HG03095 (cell line): ENCODE measurements at regions not wholly inside any gene's neighbourhood (a gene's known extent, or its start where the extent isn't known, plus 50 kb on each side); places are given as distances from the start of the nearest gene placed in this dataset.
"Not testable (repeated sequence)": the region's sequence is repeated elsewhere in the genome, so short reads cannot be mapped to it uniquely, and the experiment has no call there.

Experiments used
- ATAC-seq: cut with Tn5 transposase; IDR thresholded peaks from one replicate; pipeline ENCODE4 v1.9.1; 2021; ENCODE audit warnings: moderate library complexity; ENCODE audit not compliant: unreplicated experiment

DNA sequence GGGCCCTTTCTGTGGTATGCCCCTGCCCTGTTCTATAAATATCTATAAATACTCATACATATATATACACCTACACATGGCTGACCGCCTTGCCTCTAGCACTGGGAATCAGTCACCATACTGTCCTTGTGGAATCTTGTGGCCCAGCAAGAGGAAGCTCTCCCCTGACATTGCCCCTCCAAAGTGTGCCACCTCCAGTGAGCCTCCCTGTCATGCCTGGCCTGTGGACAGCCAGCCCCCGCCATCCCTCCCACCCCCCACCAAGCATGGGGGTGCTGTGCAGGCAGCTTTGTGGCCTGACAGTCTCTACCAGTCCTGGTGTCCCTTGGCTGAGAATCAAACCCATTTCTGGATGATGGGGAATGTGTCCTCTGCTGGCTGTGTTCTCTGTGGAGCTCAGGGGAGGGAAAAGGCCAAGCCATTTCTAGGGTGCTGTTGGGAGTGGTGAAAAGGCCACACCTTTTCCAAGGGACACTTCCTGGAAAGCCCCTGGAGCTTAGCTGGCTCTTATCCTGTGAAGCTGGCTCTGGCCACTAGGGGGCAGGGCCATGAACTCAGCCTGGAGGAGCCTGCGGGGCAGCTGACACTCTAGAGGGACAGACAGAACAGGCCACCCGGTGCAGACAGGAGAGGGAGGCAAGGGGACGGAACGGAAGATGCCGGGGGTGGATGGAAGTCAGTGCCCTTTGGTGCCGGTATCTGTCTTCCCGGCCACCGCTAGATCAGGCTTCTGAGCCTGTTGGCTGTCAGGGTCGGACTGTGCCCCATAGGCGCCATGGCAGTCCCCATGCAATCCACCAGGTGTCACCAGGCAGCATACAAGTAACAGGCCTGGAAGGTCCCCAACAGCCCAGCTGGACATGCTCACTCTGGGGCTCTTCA, 167.2 kb downstream of the TBC1D2B start:
- ATAC-seq: peak; percentile 60

GRCh38 chr15:77909182-77909940, 168.2 kb downstream of the TBC1D2B start:
- no peak for ATAC-seq

- ATAC-seq: not testable (repeated sequence)
These were observed 168.8 kb downstream of the TBC1D2B start for GRCh38 chr15:77908752-77909111.

DNA sequence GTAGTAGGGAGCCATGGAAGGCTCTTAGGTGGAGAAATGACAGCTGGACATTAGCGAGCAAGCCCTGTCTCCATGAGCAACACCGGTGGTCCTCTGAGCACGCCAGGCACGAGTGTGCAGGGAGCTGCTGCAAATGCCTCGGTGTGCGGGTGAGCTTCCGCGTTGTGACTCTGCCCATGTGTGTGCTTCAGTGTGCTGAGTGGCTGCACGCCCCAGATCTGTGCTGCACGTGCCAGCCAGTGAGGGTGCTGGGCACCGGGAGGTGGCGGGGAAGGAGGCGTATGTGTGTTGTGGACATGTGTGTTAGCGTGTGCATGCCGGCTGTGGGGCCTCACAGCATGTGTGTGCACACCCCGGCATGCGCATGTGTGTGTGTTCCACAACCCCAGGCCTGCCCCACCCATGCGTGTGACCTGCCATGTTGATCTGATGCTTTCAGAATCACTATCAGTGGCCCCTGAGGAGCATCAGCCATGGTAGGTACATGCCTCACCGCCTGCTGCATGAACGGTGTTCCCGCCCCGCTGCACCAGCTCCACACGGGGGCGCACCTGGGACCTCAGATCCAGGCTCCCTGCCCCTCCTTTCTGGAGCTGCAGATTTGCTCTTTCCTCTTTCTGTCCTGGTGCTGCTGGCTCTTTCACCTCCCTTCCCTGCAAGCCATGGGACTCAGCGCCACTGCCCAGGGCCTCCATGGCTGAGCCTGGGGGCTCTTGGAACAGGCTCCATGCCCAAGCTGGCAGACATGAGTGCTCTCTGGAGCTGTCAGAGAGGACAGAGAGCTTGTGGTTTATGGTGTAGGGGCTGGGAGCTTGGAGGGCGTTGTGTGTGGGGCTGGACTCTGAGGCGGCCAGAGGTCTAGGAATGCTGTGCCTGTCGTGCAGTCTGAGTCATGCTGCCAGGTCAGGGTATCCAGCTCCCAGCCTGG, 169.4 kb downstream of the TBC1D2B start:
- ATAC-seq: no peak

GRCh38 chr15:77906062-77906990, 171.2 kb downstream of the TBC1D2B start:
- not testable (repeated sequence) for ATAC-seq

- ATAC-seq: no peak
These were observed 172.1 kb downstream of the TBC1D2B start for GRCh38 chr15:77905301-77905920.

- no peak for ATAC-seq
These were observed 172.6 kb downstream of the TBC1D2B start for GRCh38 chr15:77904901-77905300.

DNA sequence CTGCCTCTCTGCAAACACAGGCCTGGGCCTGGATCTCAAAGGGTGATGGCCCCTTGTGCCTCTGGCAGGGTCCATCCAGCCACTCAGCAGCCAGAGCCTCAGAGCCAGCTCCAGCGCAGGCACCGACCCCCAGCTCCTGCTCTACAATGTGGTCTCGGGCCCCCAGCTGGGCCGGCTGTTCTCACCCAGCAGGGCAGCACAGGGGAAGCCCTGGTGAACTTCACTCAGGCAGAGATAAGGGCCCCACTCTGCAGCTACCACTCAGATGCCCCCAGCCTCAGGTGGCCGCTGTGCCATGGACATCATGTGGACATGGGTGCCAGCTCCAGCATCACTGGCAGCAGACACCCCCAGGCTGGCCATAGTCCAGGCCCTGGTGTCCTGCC, 173.1 kb downstream of the TBC1D2B start:
- ATAC-seq: no peak

DNA sequence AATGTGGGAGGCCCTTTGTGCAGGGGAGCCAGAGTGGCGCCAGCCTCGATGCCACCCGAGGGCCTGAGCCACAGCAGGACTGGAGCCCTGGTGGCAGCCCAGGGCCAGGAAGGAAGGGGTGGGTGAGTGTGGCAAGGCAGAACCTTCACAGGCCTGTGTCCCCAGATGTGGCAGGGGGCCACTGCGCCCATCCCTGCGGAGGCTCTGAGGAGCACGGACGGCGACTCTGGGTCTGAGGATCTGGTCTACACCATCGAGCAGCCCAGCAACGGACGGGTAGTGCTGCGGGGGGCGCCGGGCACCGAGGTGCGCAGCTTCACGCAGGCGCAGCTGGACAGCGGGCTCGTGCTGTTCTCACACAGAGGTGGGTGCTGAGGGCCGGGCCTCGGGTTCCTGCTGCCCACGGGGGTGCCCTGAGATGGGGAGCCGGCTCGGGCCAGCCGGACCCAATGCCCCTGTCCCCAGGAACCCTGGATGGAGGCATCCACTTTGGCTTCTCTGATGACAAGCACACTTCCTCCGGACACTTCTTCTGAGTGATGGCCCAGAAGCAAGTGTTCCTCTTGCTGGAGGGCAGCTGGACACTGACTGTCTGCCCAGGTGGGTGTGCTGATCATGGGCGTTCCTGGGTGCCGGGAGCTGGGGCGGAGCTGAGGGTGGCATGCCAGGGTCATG, 173.6 kb downstream of the TBC1D2B start:
- not testable (repeated sequence) for ATAC-seq

DNA sequence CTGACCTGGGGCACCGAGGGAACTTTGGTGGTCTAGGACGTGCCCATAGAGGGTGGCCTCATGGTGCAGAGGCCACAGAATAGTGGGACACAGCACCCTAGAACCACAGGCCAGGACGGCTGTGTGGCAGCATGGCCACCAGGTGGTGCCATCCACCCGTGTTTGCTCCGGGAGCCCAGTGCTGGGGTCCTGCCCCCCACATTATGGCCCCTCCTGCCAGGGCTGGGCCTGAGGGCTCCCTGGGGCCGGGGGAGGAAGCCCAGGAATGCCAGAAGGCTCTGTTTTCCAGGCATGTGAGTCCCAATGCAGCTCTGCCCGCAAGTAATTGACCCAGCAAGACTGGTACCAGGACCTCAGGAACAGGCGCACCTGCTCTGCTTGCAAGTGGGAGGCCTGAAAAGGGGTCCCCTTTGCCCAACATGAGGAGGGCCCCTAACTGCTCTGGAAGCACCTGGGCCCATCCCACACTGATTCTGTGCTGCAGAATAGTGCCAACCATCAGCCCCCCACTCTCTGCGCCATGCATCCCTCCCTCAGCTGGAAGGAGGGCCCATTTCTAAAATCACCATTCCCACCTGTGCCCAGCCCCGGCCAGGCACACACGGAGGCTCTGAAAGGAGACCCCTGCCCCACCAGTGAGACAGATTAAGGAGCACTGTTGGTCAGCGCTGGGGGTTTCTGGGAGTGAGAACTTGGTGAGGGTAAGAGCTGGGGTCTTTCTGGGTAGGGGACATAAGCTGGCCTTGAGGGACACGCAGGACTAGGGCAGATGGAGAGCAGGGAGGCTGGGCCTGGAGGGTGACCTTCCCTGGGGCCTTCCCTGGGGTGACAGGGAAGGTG, 174.4 kb downstream of the TBC1D2B start:
- ATAC-seq: not testable (repeated sequence)

DNA sequence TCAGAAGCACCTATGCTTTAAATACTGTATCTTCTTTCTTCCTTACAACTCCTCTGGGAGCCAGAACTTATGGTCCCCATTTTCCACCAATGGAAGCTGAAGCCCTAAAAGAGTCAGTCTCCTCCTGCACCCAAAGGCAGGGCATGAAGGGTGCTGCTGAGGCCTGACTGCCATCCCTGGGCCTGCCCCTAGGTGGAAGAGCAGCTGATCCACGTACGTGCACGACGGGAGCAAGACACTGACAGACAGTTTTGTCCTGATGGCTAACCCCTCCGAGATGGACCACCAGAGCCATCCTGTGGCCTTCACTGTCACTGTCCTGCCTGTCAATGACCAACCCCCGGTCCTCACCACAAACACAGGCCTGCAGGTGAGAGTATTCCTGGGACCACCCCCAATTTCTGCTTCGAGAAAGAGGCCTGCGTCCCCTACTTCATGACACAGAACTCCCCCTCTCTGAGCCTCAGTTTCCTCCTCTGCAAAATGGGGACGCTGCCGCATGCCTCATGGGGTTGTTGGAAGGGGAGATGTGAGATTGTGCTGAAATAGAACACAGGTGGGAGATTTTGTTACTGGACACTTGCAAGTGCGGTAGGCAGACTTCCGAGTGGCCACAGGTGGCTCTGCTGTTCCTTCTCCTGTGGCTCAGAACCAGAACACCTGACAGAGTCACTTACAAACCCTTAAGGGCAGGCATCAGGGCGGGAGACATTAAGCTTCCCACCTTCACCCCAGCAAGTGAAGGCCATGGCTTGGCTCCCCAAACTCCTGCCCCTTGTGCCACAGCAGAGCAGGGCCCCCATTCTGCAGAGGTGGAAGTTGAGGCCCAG, 175.4 kb downstream of the TBC1D2B start:
- ATAC-seq: no peak

DNA sequence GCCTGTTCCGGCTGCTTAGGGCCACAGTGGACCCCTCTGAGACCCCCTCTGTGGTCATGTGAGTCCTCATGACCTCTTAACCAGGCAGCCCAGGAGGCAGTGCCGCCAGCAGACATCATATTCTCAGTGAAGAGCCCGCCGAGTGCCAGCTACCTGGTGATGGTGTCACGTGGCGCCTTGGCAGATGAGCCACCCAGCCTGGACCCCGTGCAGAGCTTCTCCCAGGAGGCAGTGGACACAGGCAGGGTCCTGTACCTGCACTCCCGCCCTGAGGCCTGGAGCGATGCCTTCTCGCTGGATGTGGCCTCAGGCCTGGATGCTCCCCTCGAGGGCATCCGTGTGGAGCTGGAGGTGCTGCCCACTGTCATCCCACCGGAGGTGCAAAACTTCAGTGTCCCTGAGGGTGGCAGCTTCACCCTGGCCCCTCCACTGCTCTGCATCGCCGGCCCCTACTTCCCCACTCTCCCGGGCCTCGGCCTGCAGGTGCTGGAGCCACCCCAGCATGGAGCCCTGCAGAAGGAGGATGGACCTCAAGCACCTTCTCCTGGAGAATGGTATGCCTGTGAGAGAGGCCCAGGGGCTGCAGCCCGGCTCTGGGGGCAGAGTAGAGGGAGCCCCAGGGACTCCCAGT, 176.1 kb downstream of the TBC1D2B start:
- ATAC-seq: no peak

GRCh38 chr15:77900331-77900963, 177.1 kb downstream of the TBC1D2B start:
- ATAC-seq: not testable (repeated sequence)

DNA sequence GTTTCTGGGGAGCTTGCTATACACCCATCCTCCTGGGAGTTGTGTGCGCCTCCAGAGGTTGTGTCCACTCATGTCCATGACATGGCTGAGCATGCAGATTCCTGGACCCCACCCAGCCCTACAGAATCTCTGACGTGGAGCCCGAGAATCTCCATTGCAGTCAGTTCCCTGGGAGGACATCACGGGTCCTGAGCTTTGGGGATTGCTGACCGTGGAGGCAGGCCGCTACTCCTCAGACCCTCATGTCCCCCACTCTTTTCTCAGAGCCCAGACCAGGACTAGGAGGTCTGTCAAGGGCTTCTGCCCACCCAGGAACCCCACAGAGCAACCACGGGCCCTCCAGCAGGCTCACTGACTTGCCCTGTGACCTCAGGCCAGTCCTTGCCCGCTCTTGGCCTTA, 177.7 kb downstream of the TBC1D2B start:
- ATAC-seq: not testable (repeated sequence)

DNA sequence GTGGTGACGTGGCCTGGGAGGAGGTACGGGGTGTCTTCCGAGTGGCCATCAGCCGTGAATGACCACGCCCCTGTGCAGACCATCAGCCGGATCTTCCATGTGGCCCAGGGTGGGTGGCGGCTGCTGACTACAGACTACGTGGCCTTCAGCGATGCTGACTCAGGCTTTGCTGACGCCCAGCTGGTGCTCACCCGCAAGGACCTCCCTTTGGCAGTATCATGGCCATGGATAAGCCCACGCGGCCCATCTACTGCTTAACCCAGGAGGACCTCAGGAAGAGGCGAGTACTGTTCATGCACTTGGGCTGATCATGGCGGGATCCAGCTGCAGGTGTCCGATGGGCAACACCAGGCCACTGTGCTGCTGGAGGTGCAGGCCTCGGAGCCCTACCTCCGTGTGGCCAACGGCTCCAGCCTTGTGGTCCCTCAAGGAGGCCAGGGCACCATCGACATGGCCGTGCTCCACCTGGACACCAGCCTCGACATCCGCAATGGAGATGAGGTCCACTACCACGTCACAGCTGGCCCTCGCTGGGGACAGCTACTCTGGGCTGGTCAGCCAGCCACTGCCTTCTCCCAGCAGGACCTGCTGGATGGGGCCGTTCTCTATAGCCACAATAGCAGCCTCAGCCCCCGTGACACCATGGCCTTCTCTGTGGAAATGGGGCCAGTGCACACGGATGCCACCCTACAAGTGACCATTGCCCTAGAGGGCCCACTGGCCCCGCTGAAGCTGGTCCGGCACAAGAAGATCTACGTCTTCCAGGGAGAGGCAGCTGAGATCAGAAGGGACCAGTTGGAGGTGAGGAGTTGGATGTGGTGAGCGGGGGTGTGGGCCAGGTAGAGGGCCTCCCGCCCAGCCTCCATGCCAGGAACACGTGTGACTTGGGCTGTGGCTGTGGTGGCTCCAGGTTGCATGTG, 178.4 kb downstream of the TBC1D2B start:
- ATAC-seq: no peak
